RCC 7860 (cell line): ENCODE measurements at regions not wholly inside any gene's neighbourhood (a gene's known extent, or its start where the extent isn't known, plus 50 kb on each side); places are given as distances from the start of the nearest gene placed in this dataset.

Experiments used
- DNase-seq: peaks from one replicate; pipeline ENCODE4 v3.0.0-alpha.2; 2015; ENCODE audit warnings: low spot score
- FAIRE-seq: peaks from 2 replicates; lab custom pipeline; 2012; peaks lifted over from hg19 to GRCh38; lab: Jason Lieb, UNC

GRCh38 chr3:127132876-127133275 is 60.1 kb upstream of the PRR23E start:
- FAIRE-seq (no peak), DNase-seq (no peak)

DNA sequence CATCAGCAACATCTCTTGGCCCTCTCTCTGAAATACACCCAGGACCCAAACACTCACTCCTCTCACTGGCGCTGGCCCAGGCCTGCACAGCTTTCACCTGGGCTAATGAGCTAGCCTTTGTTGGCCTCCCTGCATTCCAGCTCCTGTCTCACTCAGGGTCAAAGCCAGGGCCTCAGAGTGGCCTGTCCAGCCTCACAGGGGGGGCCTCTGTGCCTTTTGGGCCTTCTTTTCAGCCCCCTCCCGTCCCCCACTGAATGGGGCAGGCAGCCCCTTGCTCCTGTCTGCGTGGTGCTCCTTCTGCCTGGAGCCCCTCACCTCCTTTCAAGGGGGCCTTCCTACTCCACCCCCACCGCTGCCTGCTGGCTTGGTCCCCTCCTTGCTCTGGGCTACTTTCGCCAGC is 59.0 kb upstream of the PRR23E start:
- DNase-seq (no peak), FAIRE-seq (no peak)

DNA sequence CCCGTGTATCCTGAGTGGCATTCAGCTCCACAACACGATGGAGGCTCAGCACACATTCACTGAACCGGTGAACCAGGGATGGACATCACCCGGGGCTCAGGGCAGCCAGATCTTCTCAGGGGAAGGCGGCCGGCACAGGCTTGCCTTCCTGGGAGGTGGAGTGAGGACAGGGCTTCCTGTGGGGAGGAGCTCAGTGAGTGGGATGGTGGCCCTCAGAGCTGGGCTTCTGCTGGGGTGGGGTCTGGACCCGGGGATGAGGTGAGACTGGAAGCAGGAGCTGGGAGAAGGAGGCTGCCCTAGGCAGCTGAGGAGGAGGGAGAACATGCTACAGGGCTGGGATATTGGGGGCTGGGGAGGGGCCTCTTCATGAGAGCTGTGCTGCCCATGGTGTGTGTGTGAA is 58.5 kb upstream of the PRR23E start:
- DNase-seq (no peak), FAIRE-seq (no peak)

DNA sequence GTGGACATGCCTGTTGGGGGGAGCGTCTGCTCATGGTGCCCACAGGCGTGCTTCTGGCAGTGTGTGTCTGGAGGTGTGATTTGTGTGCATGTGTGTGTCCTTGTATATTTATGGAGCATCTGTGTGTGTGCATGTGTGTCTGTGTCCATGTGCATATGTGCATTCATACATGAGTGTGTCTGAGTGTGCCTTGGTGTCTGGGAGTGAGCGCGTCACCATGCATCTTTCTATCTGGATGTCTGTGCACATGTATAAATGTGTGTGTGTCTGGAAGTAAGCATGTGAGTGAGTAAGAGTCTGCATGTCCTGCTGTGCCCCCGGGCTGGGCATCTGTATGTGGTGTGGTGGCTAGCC is 58.1 kb upstream of the PRR23E start:
- FAIRE-seq = no peak

GRCh38 chr3:127135241-127136023 is 57.5 kb upstream of the PRR23E start:
- no peak for DNase-seq
- no peak for FAIRE-seq

More for the DNA sequence above, 58.1 kb upstream of the PRR23E start:
- no peak for DNase-seq

- FAIRE-seq (no peak), DNase-seq (no peak)
Observed at GRCh38 chr3:127136024-127136600, 56.8 kb upstream of the PRR23E start.

DNA sequence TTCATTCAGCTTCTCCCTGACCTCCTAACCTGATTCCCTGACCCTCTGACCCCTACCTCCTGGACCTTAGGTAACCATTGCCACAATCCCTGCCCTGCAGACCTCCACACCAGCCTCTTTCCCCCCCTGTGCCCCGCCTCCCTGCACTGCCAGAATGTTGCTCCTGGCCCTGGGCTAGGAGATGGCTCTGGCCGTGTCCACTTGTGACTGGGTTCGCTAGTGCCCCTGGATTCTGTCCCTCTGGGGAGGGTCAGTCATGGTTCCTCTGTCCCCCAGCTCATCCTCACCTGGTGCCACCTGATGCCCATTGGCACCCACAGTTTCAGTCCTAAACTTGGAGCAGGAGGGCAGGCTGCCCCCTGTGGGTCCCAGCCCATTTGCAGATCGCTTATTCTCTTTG is 56.2 kb upstream of the PRR23E start:
- DNase-seq (no peak), FAIRE-seq (no peak)

GRCh38 chr3:127137113-127137512 is 55.8 kb upstream of the PRR23E start:
- DNase-seq (no peak), FAIRE-seq (no peak)

DNA sequence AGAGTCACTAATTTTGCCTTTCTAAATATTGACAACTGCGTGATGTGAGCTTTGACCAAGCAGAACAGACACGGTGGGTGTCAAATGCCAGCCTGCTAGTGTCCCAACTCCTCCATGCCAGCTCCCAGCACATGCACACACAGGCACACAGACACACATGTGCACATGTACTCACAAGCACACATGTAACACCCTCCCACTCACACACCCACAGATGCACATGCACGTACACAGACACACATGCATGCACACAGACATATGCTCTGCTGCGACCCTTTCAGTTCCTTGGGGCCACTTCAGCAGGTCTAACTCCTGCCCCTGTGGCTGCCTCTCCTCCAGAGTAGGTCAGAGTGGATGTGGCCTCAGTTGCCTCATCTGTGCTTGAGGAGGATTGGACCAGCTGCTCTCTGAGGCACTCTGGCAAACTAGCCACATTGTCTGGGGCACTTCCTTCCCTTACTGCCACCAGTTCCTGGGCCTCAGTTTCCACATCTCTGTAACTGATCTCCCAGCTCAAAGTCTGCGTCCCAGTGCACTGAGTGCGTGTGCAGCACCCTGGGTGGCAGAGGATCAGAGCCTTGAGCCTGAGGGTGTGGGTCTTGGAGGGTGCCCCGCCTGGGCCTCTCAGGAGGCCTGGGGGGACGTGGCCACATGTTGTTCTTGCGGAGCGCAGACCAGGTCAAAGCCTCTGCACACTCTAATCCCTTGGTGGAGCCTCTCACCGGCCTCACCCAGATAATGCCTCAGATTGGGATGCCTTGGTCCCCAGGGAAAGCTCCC is 55.0 kb upstream of the PRR23E start:
- FAIRE-seq (no peak), DNase-seq (no peak)

DNA sequence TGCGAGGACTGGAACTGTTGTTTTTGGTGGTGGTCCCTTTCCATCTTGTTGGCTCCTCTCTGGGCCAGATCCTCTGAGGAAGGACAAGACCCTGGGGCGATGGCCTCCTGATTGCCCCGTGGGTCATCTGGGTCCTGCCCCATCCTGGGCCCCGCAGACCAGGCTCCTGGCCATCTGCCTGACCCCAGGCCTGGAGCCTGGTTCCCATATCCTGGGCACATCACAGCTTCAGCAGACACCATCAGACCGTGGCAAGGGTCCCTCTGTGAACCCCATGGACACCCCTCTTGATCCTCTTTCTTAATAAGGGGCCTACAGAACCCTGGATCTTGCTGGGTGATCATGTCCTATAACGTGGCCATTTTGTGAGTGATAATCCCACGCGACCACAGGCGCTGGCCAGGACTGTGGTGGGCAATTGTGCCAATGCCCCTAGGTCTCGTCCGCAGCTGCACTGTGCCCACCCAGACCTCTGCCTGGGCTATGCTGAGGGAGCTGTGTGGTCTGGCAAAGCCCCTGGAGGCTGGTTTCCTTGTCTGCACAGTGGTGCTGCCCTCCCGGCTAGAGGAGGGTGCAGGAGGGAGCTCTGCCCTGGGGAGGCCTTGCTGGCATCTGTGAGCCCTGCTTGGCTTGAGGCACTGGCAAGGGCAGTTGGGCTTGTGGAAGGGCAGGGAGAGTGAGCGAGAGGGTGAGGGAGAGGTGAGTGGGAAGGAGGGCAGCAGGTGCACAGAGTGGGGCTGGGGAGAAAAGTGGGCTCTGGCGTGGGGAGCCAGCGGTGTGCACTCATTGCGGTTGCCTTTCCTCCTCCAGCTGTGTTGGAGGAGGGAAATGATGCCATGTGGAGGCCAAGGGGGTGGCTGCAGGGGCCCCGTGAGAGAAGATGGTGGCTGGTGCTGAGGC is 53.1 kb upstream of the PRR23E start:
- DNase-seq (no peak), FAIRE-seq (no peak)

- DNase-seq (no peak), FAIRE-seq (no peak)
Observed at GRCh38 chr3:127140501-127141460, 52.1 kb upstream of the PRR23E start.

GRCh38 chr3:127141921-127142730 is 50.8 kb upstream of the PRR23E start:
- no peak for FAIRE-seq
- no peak for DNase-seq
